BJ (cell line): ENCODE measurements at regions not wholly inside any gene's neighbourhood (a gene's known extent, or its start where the extent isn't known, plus 50 kb on each side); places are given as distances from the start of the nearest gene placed in this dataset.

ENCODE experiments used
- CTCF ChIA-PET: fragments of 350-600 bp; formaldehyde crosslinking; extraction: SDS; loops from one replicate; lab custom pipeline; 2021; ENCODE audit warnings: antibody characterized with exemption, inconsistent platforms; lab: Yijun Ruan, JAX
- POLR2A ChIA-PET: fragments of 300-600 bp; sonication (Branson Sonifier 250); formaldehyde crosslinking; extraction: SDS; loops from one replicate; lab custom pipeline; 2021; ENCODE audit warnings: antibody characterized with exemption; lab: Charles Lee
- DNase-seq: peaks from one replicate; pipeline ENCODE4 v3.0.0-alpha.2; 2011; ENCODE audit warnings: low read depth
- H3K27me3 ChIP-seq: 2 replicates; pipeline ENCODE4 v1.6.0; 2011; ENCODE audit warnings: low read length; ENCODE audit not compliant: control insufficient read depth, insufficient read depth
- H3K36me3 ChIP-seq: 2 replicates; pipeline ENCODE4 v1.5.1; 2011; ENCODE audit warnings: low read length; ENCODE audit not compliant: control insufficient read depth, insufficient read depth
- H3K4me3 ChIP-seq: 2 replicates; pipeline ENCODE4 v1.5.1; 2011; ENCODE audit warnings: low read depth, mild to moderate bottlenecking, control low read depth, low read length
- TF ChIP-seq, protein P1 (sequence below): IDR thresholded peaks from 2 replicates; pipeline ENCODE4 v1.5.1; 2011; ENCODE audit warnings: low read depth, mild to moderate bottlenecking, control low read depth, inconsistent platforms, low read length, moderate library complexity; ENCODE audit not compliant: insufficient read depth

GRCh38 chr10:78448994-78449418, 415.3 kb downstream of the RPS24 start:
- TF ChIP-seq, protein P1, sequence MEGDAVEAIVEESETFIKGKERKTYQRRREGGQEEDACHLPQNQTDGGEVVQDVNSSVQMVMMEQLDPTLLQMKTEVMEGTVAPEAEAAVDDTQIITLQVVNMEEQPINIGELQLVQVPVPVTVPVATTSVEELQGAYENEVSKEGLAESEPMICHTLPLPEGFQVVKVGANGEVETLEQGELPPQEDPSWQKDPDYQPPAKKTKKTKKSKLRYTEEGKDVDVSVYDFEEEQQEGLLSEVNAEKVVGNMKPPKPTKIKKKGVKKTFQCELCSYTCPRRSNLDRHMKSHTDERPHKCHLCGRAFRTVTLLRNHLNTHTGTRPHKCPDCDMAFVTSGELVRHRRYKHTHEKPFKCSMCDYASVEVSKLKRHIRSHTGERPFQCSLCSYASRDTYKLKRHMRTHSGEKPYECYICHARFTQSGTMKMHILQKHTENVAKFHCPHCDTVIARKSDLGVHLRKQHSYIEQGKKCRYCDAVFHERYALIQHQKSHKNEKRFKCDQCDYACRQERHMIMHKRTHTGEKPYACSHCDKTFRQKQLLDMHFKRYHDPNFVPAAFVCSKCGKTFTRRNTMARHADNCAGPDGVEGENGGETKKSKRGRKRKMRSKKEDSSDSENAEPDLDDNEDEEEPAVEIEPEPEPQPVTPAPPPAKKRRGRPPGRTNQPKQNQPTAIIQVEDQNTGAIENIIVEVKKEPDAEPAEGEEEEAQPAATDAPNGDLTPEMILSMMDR = no peak
- Histone ChIP-seq H3K4me3 (no peak overlapping the region), H3K36me3 (no peaks in the 10 kb centered on the region), H3K27me3 (0 out of 2 replicates have a peak, but pooled peaks cover 1% of the 10 kb centered on the region)
- no peak for DNase-seq
- POLR2A ChIA-PET = no interaction called here
- CTCF ChIA-PET = no interaction called here

DNA sequence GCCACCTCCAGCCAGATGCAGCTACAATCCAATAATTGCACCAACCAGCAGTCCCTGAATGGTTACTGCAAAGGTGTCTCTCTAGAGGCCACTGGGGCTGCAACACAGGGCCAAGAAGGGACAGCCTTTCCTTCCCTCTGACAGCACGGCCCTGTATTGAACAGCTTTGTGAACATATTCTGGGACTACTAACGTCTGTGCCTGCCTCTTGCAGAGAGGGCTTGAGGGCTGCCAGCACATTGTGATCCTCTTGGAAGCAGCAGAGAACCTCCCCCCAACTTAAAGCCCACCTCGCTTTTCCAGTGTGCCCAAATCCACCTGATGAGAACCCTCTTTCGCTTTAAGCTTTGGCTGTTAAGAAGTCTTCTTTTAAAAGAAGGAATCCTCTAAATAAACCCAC, 415.9 kb downstream of the RPS24 start:
- ChIA-PET CTCF (interaction anchor here (0.8 kb wide), 1 partner anchor 9 kb away, joined by 3 read pairs; no protein-coding TSS in a partner anchor), POLR2A (no interaction called here)
- Histone ChIP-seq H3K36me3 (no peaks in the 10 kb centered on the region), H3K4me3 (no peak overlapping the region), H3K27me3 (0 out of 2 replicates have a peak, but pooled peaks cover 1% of the 10 kb centered on the region)
- TF ChIP-seq, protein P1 = no peak
- no peak for DNase-seq

DNA sequence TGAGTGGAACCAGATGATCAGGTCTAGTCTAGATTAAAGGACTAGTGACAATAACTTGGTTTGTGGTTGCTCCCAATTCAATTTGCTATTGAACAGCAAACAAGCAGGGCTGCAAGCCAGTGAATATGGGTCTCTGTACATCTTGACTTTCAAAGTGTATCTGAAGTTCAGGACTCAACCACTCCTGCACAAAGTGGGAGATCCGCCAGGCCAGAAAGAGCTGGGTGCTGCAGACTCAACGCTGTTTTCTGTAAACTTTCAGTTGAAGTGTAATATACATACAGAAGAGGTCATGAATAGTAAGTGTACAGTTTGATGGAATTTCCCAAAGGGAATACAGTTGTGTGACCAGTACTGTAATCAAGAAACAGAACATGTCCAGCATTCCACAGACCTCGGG, 416.6 kb downstream of the RPS24 start:
- TF ChIP-seq, protein P1 = no peak
- Histone ChIP-seq H3K4me3 (no peak overlapping the region), H3K36me3 (no peaks in the 10 kb centered on the region), H3K27me3 (0 out of 2 replicates have a peak, but pooled peaks cover 1% of the 10 kb centered on the region)
- ChIA-PET CTCF (interaction anchor here (0.8 kb wide), 1 partner anchor 8 kb away, joined by 3 read pairs; no protein-coding TSS in a partner anchor), POLR2A (no interaction called here)
- DNase-seq = no peak

- Histone ChIP-seq H3K27me3 (0 out of 2 replicates have a peak, but pooled peaks cover 1% of the 10 kb centered on the region), H3K36me3 (no peaks in the 10 kb centered on the region), H3K4me3 (no peak overlapping the region)
- TF ChIP-seq, protein P1 = no peak
- no peak for DNase-seq
- CTCF ChIA-PET = interaction anchor here (1.1 kb wide), 1 partner anchor 12 kb away, joined by 3 read pairs; no protein-coding TSS in a partner anchor
- POLR2A ChIA-PET = no interaction called here
Measured at GRCh38 chr10:78450807-78451485, 417.3 kb downstream of the RPS24 start.

- Histone ChIP-seq H3K4me3 (no peak overlapping the region), H3K36me3 (no peaks in the 10 kb centered on the region), H3K27me3 (0 out of 2 replicates have a peak, but pooled peaks cover 1% of the 10 kb centered on the region)
- DNase-seq = no peak
- ChIA-PET CTCF (interaction anchor here (1.1 kb wide), 1 partner anchor 13 kb away, joined by 3 read pairs; no protein-coding TSS in a partner anchor), POLR2A (no interaction called here)
- TF ChIP-seq, protein P1 = no peak
Measured at GRCh38 chr10:78451592-78451991, 417.9 kb downstream of the RPS24 start.
